ENCODE measurements at regions not wholly inside any gene's neighbourhood (a gene's known extent, or its start where the extent isn't known, plus 50 kb on each side); places are given as distances from the start of the nearest gene placed in this dataset.

DNA sequence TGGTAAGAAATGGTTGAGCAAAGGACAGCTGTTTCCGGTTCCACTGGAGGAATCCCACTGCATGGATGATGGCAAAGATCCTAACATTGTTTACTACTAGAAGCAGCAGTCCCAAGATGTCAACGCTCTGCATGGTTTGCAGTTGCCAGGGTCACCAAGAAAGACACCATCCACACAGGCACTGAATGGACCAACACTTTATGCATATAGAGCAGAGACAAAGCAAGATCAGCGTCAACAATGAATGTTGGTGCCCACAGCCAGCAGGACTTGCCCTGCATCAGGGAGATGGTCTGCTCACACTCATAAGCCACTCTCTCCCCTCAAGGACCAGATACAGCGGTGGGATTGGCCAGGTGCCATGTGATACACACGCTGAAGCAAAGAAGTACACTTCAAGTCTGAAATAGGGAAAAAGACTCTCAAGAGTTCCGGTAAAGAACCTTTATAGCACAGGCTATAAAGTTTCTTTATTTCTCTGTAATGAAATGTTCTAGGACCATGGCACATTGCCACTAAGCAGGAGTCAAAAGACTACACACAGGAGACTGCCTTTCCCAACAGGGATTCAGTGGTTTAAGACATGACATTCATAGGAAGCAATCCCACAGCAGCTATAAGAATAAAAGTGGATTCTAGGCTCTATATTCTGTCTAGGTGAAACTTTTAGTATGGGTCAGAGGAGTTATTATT is 133.2 kb upstream of the EPHA4 start:
- Histone ChIP-seq H3K4me3 (ENCODE audit: extremely low read depth, insufficient read depth, low read length, poor library complexity, severe bottlenecking) (no peak overlapping the region), H3K36me3 (ENCODE audit: control insufficient read depth, insufficient read depth, low read length) (no peaks in the 10 kb centered on the region), H3K27ac (ENCODE audit: low read depth, low read length, severe bottlenecking) (no peak overlapping the region), H3K4me1 (ENCODE audit: control insufficient read depth, insufficient read depth, low read length, poor library complexity, severe bottlenecking) (no peaks in the 10 kb centered on the region), H3K9me3 (ENCODE audit: control insufficient read depth, low read length) (no peaks in the 10 kb centered on the region)
- 83 to 100% methylated on average over 3 to 5 of the region's 6 CpGs for WGBS, 2 experiments (ENCODE audit: insufficient coverage in 2 of 2)

DNA sequence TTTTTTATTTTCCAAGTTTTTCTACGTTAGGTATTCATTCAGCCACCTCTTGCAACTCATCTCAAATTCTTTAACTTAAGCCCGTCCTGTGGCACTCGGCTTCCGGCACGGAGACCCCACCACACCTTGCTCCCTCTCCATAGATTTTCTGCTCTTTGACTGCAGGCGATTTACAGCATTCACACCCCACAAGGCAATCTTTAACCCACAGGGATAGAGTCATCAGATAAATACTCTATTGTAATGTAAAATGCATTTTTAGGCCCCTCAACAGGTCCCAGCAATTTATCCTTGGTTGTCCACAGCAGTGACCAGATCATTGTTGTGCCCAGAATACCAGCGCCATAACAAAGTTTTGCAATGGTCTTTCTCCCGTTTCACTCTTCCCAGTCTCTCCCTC is 132.3 kb upstream of the EPHA4 start:
- H3K4me3 ChIP-seq (ENCODE audit: extremely low read depth, insufficient read depth, low read length, poor library complexity, severe bottlenecking): no peak overlapping the region
- H3K4me1 ChIP-seq (ENCODE audit: control insufficient read depth, insufficient read depth, low read length, poor library complexity, severe bottlenecking): no peaks in the 10 kb centered on the region
- WGBS, 2 experiments (ENCODE audit: insufficient coverage in 2 of 2): 76 to 89% methylated on average over 6 of the region's 8 CpGs
- H3K9me3 ChIP-seq (ENCODE audit: control insufficient read depth, low read length): no peaks in the 10 kb centered on the region
- H3K27ac ChIP-seq (ENCODE audit: low read depth, low read length, severe bottlenecking): no peak overlapping the region
- no peaks in the 10 kb centered on the region for H3K36me3 ChIP-seq (ENCODE audit: control insufficient read depth, insufficient read depth, low read length)

DNA sequence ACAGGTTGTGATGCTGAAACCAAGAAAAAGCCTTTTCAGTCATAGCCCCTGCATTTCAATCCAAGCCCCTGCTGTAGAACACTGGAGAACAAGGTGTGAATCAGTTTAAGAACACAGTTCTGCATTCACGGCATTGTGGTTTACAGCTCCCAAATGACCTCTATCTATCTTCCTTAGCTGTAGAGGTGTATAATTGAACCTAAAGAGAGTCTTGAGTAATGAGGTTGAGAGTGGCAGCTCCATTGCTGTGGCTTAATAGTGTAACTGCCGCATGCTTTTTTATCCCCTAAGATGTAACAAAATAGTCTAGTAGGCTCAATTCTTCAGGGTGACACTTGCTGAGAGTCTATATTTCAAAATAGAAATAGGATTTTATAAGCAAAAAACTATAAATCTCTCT is 121.3 kb upstream of the EPHA4 start:
- no peaks in the 10 kb centered on the region for H3K4me1 ChIP-seq (ENCODE audit: control insufficient read depth, insufficient read depth, low read length, poor library complexity, severe bottlenecking)
- WGBS, 2 experiments (ENCODE audit: insufficient coverage in 2 of 2): no CpG with 5 or more reads among the region's 2 CpGs
- no peak overlapping the region for H3K27ac ChIP-seq (ENCODE audit: low read depth, low read length, severe bottlenecking)
- H3K36me3 ChIP-seq (ENCODE audit: control insufficient read depth, insufficient read depth, low read length): no peaks in the 10 kb centered on the region
- H3K4me3 ChIP-seq (ENCODE audit: extremely low read depth, insufficient read depth, low read length, poor library complexity, severe bottlenecking): no peak overlapping the region
- H3K9me3 ChIP-seq (ENCODE audit: control insufficient read depth, low read length): no peaks in the 10 kb centered on the region

- Histone ChIP-seq H3K4me3 (ENCODE audit: extremely low read depth, insufficient read depth, low read length, poor library complexity, severe bottlenecking) (no peak overlapping the region), H3K4me1 (ENCODE audit: control insufficient read depth, insufficient read depth, low read length, poor library complexity, severe bottlenecking) (no peaks in the 10 kb centered on the region), H3K36me3 (ENCODE audit: control insufficient read depth, insufficient read depth, low read length) (no peaks in the 10 kb centered on the region), H3K9me3 (ENCODE audit: control insufficient read depth, low read length) (no peaks in the 10 kb centered on the region), H3K27ac (ENCODE audit: low read depth, low read length, severe bottlenecking) (no peak overlapping the region)
- WGBS, 2 experiments (ENCODE audit: insufficient coverage in 2 of 2): 92 to 100% methylated on average over 1 of the region's 1 CpG
Measured at GRCh38 chr2:221691571-221691970, 119.5 kb upstream of the EPHA4 start.

GRCh38 chr2:221689140-221689539 is 117.0 kb upstream of the EPHA4 start:
- no peak overlapping the region for H3K4me3 ChIP-seq (ENCODE audit: extremely low read depth, insufficient read depth, low read length, poor library complexity, severe bottlenecking)
- H3K4me1 ChIP-seq (ENCODE audit: control insufficient read depth, insufficient read depth, low read length, poor library complexity, severe bottlenecking): no peaks in the 10 kb centered on the region
- 84 to 94% methylated on average over 6 of the region's 7 CpGs for WGBS, 2 experiments (ENCODE audit: insufficient coverage in 2 of 2)
- H3K36me3 ChIP-seq (ENCODE audit: control insufficient read depth, insufficient read depth, low read length): no peaks in the 10 kb centered on the region
- no peak overlapping the region for H3K27ac ChIP-seq (ENCODE audit: low read depth, low read length, severe bottlenecking)
- H3K9me3 ChIP-seq (ENCODE audit: control insufficient read depth, low read length): no peaks in the 10 kb centered on the region

- Histone ChIP-seq H3K9me3 (ENCODE audit: control insufficient read depth, low read length) (no peaks in the 10 kb centered on the region), H3K4me3 (ENCODE audit: extremely low read depth, insufficient read depth, low read length, poor library complexity, severe bottlenecking) (no peak overlapping the region), H3K36me3 (ENCODE audit: control insufficient read depth, insufficient read depth, low read length) (no peaks in the 10 kb centered on the region), H3K4me1 (ENCODE audit: control insufficient read depth, insufficient read depth, low read length, poor library complexity, severe bottlenecking) (no peaks in the 10 kb centered on the region), H3K27ac (ENCODE audit: low read depth, low read length, severe bottlenecking) (no peak overlapping the region)
Measured at GRCh38 chr2:221680548-221680947, 108.4 kb upstream of the EPHA4 start.

- Histone ChIP-seq H3K4me1 (ENCODE audit: control insufficient read depth, insufficient read depth, low read length, poor library complexity, severe bottlenecking) (no peaks in the 10 kb centered on the region), H3K27ac (ENCODE audit: low read depth, low read length, severe bottlenecking) (no peak overlapping the region), H3K4me3 (ENCODE audit: extremely low read depth, insufficient read depth, low read length, poor library complexity, severe bottlenecking) (no peak overlapping the region), H3K9me3 (ENCODE audit: control insufficient read depth, low read length) (no peaks in the 10 kb centered on the region), H3K36me3 (ENCODE audit: control insufficient read depth, insufficient read depth, low read length) (no peaks in the 10 kb centered on the region)
- WGBS, 2 experiments (ENCODE audit: insufficient coverage in 2 of 2): 40 to 60% methylated on average over 1 of the region's 1 CpG
Measured at GRCh38 chr2:221677688-221678087, 105.6 kb upstream of the EPHA4 start.

DNA sequence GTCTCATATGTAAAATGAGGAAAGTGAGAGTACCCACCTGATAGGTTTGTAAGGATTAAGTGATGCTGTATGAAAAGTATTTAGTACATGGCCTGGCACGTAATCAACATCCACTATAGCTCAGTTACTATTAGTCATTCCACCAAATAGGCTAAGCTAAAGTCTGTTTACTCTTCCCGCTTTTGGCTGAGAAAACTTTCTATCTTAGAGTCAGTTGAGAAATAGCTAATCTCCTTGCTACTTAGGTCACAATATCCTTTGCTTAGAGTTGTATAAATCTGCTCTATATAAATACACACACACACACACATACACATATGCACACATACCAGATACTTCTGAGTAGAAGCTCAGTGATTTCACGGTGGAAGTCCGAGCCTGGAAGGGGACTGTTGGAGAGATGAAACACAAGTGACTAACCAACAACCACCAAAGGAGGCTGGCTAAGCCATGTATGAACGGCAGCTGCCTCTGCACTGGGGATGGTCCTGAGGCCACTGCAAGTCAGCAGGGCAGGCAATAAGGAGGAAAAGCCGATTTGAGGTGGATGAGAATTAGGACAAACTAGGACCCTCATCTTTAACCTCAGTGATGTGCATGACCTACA is 104.6 kb upstream of the EPHA4 start:
- Histone ChIP-seq H3K9me3 (ENCODE audit: control insufficient read depth, low read length) (no peaks in the 10 kb centered on the region), H3K27ac (ENCODE audit: low read depth, low read length, severe bottlenecking) (no peak overlapping the region), H3K36me3 (ENCODE audit: control insufficient read depth, insufficient read depth, low read length) (no peaks in the 10 kb centered on the region), H3K4me3 (ENCODE audit: extremely low read depth, insufficient read depth, low read length, poor library complexity, severe bottlenecking) (no peak overlapping the region), H3K4me1 (ENCODE audit: control insufficient read depth, insufficient read depth, low read length, poor library complexity, severe bottlenecking) (no peaks in the 10 kb centered on the region)
- 83 to 96% methylated on average over 2 to 5 of the region's 6 CpGs for WGBS, 2 experiments (ENCODE audit: insufficient coverage in 2 of 2)

DNA sequence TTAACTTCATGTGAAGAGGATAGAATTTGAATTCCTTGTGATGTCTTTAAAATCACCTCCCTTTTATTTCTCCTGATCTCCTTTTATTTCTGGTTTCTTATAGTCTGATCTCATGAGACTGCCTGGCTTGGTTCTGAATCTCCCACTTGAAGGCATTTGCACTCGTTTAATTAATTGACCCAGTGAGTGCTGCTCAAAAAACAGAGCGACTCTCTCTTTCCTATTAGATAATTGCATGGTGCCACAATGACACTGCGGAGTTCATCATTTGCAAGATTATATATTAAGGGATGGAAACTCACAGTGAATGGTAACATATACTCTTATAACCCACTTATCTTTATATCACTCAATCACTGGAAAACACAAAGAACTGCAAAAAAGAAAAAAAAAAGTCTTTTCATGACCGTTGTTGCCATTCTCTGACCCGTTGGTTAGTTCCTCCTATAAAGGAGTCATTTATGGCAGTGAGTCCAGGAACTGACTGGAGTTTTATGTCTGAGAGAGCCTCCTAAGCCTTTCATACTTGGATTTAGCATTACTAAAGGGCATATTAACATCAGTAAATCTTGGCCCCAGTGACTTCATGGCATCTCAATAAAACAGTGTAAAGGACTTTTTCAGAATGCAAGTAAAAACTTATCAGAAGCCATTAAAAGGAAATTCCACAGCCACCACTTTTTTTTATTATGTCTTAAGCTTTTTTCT is 103.3 kb upstream of the EPHA4 start:
- Histone ChIP-seq H3K9me3 (ENCODE audit: control insufficient read depth, low read length) (no peaks in the 10 kb centered on the region), H3K36me3 (ENCODE audit: control insufficient read depth, insufficient read depth, low read length) (no peaks in the 10 kb centered on the region), H3K27ac (ENCODE audit: low read depth, low read length, severe bottlenecking) (no peak overlapping the region), H3K4me3 (ENCODE audit: extremely low read depth, insufficient read depth, low read length, poor library complexity, severe bottlenecking) (no peak overlapping the region), H3K4me1 (ENCODE audit: control insufficient read depth, insufficient read depth, low read length, poor library complexity, severe bottlenecking) (no peaks in the 10 kb centered on the region)
- 80 to 83% methylated on average over 1 to 2 of the region's 5 CpGs for WGBS, 2 experiments (ENCODE audit: insufficient coverage in 2 of 2)

DNA sequence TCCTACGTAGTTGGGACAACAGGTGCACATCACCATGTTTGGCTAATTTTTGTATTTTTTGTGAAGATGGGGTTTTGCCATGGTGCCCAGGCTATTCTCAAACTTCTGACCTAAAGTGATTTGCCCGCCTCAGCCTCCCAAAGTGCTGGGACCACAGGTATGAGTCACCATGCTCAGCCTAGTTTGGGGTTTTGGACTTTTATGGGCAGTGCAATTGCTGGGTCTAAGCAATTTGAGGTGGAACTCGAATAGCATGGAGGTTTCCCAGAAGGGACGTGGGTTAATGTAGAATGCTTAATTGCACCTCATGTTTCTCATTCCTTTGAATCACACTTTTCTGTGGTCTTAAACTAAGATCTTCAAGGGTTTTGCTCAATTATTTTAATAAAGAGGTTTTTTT is 102.3 kb upstream of the EPHA4 start:
- no peaks in the 10 kb centered on the region for H3K9me3 ChIP-seq (ENCODE audit: control insufficient read depth, low read length)
- WGBS, 2 experiments (ENCODE audit: insufficient coverage in 2 of 2): 83 to 86% methylated on average over 1 to 2 of the region's 4 CpGs
- no peaks in the 10 kb centered on the region for H3K4me1 ChIP-seq (ENCODE audit: control insufficient read depth, insufficient read depth, low read length, poor library complexity, severe bottlenecking)
- H3K36me3 ChIP-seq (ENCODE audit: control insufficient read depth, insufficient read depth, low read length): no peaks in the 10 kb centered on the region
- no peak overlapping the region for H3K27ac ChIP-seq (ENCODE audit: low read depth, low read length, severe bottlenecking)
- H3K4me3 ChIP-seq (ENCODE audit: extremely low read depth, insufficient read depth, low read length, poor library complexity, severe bottlenecking): no peak overlapping the region

GRCh38 chr2:221673248-221673647 is 101.1 kb upstream of the EPHA4 start:
- Histone ChIP-seq H3K36me3 (ENCODE audit: control insufficient read depth, insufficient read depth, low read length) (no peaks in the 10 kb centered on the region), H3K27ac (ENCODE audit: low read depth, low read length, severe bottlenecking) (no peak overlapping the region), H3K9me3 (ENCODE audit: control insufficient read depth, low read length) (no peaks in the 10 kb centered on the region), H3K4me3 (ENCODE audit: extremely low read depth, insufficient read depth, low read length, poor library complexity, severe bottlenecking) (no peak overlapping the region), H3K4me1 (ENCODE audit: control insufficient read depth, insufficient read depth, low read length, poor library complexity, severe bottlenecking) (no peaks in the 10 kb centered on the region)
- WGBS, 2 experiments (ENCODE audit: insufficient coverage in 2 of 2): no CpG with 5 or more reads among the region's 1 CpG
